ENCODE measurements at regions not wholly inside any gene's neighbourhood (a gene's known extent, or its start where the extent isn't known, plus 50 kb on each side); places are given as distances from the start of the nearest gene placed in this dataset.

- TF ChIP-seq FOXM1 (IDR thresholded peaks at IDR 0.05; ENCODE audit: borderline replicate concordance) (no peak), SP1 (IDR thresholded peaks at IDR 0.05) (no peak), TARDBP (IDR thresholded peaks at IDR 0.05) (no peak), ZNF384 (IDR thresholded peaks at IDR 0.05) (no peak)
These were observed 532.7 kb downstream of the TDRD15 start for GRCh38 chr2:21656330-21657075.
